Esophagus muscularis mucosa (tissue), 3 donors: ENCODE measurements at regions not wholly inside any gene's neighbourhood (a gene's known extent, or its start where the extent isn't known, plus 50 kb on each side); places are given as distances from the start of the nearest gene placed in this dataset.

ENCODE experiments used
- CTCF ChIP-seq, 3 experiments: fragments of 200-600 bp in 2 of 3; fragments of 450-650 bp in 1 of 3; sonication (generic) in 2 of 3; IDR thresholded peaks; one replicate each; pipeline ENCODE4 v1.5.1; 2017 to 2019; ENCODE audit warnings: antibody characterized with exemption in 3 of 3, mild to moderate bottlenecking in 2 of 3, moderate library complexity in 1 of 3
- POLR2A ChIP-seq: fragments of 450-650 bp; IDR thresholded peaks from one replicate; pipeline ENCODE4 v1.6.1; 2017; ENCODE audit warnings: antibody characterized with exemption, moderate library complexity, mild to moderate bottlenecking, low read depth
- POLR2AphosphoS5 ChIP-seq, 2 donors: sonication (generic); formaldehyde crosslinking; IDR thresholded peaks; one replicate each; pipeline ENCODE4 v1.6.1; 2017; ENCODE audit warnings: antibody characterized with exemption in 2 of 2

DNA sequence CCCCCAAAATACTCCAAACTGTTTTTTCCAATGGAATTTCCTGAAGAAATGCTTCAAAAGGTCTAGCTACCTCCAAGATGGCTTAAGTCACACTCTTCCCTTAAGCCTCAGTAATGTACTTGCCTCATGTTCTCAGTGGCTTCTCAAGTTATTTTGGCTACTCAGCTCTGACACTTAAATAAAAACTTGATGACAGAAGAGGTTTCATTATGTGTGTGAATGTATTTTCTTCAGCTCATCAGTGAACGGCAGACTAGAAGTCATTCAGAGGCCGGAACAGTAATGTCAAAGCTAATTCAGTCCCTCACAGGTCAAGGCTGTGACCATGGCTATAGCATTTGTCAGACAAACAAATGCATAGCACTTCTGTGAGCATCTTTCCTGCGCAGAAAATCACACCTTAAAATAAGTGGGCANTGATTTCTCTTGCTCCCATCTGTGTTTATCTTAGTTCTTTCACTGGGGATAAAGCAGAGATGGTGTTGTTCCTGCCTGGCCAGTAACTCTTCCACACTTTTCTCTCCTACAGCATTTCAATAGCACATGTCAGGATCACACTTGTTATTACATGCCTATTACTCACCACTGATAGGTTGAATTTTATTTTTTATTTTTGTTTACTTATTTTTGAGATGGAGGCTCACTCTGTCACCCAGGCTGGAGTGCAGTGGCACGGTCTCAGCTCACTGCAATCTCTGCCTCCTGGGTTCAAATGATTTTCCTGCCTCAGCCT lies 68.5 kb upstream of the PLCL2 start:
- TF ChIP-seq CTCF (IDR thresholded peaks at IDR 0.05) (no peak), POLR2AphosphoS5 (IDR thresholded peaks at IDR 0.05) (no peak), POLR2A (no peak)
